ENCODE measurements at regions not wholly inside any gene's neighbourhood (a gene's known extent, or its start where the extent isn't known, plus 50 kb on each side); places are given as distances from the start of the nearest gene placed in this dataset.

GRCh38 chr5:86977190-86977589, 290.5 kb upstream of the RASA1 start:
- TF ChIP-seq CTCF (IDR thresholded peaks at IDR 0.05; ENCODE audit: low read depth, low read length) = no peak
- Histone ChIP-seq H3K9me3 (no peaks in the 10 kb centered on the region), H3K4me3 (ENCODE audit: low read depth, low read length) (no peak overlapping the region), H3K36me3 (no peaks in the 10 kb centered on the region), H3K4me1 (no peaks in the 10 kb centered on the region), H3K27me3 (no peaks in the 10 kb centered on the region; the same call in 1 of the 2 replicates)
- no peak for DNase-seq

DNA sequence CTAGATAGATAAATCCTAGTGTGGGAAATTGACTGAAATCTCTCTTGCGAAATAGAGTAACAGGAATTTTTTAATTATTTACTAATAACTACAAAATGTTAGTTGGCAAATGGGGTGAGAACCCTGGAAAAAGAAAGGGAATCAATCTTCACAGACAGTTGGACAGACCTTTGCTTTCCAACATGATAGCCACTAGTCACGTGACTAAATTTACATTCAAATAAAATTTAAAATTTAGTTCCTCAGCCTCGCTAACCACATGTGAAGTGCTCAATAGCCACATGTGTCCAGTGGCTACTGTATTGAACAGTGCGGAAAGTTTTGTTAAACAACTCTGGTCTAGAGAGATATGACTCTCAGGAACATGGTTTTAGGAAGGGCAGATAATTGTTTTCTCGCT, 289.9 kb upstream of the RASA1 start:
- no peaks in the 10 kb centered on the region; the same call in 1 of the 2 replicates for H3K27me3 ChIP-seq
- no peak for TF ChIP-seq CTCF (IDR thresholded peaks at IDR 0.05; ENCODE audit: low read depth, low read length)
- H3K36me3 ChIP-seq = no peaks in the 10 kb centered on the region
- no peaks in the 10 kb centered on the region for H3K4me1 ChIP-seq
- H3K4me3 ChIP-seq (ENCODE audit: low read depth, low read length) = no peak overlapping the region
- no peak for DNase-seq
- H3K9me3 ChIP-seq = no peaks in the 10 kb centered on the region

DNA sequence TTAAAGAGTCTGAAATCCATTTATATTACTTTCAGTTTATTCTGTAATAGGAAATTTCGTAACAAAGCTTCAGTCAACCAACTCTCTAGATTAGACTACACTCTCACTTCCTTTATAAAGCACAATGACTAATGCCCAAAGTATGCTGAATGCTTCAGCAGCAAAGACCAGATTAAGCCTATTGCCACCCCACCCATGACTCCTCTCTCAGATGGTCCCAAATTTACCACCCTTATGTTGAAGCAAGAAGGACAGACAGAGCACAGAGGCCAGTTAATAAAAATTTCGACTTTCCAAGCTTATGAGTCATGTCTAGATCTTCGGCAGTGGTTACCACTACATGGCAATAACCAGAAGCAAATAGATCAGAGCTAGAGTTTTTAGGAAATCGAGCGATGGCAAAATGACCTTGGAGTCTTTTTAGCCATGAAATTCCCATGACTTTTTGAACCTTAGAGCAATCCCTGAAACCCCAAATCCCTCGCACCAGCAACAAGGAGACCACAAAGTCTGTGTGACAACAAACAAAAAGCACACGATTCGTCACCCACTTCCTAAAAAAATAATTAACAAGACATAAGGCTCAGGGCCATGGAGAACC, 287.8 kb upstream of the RASA1 start:
- no peak for TF ChIP-seq CTCF (IDR thresholded peaks at IDR 0.05; ENCODE audit: low read depth, low read length)
- Histone ChIP-seq H3K4me1 (no peaks in the 10 kb centered on the region), H3K9me3 (no peaks in the 10 kb centered on the region), H3K36me3 (no peaks in the 10 kb centered on the region), H3K4me3 (ENCODE audit: low read depth, low read length) (no peak overlapping the region), H3K27me3 (no peaks in the 10 kb centered on the region)
- DNase-seq = no peak

GRCh38 chr5:86981898-86982297, 285.8 kb upstream of the RASA1 start:
- H3K4me1 ChIP-seq = no peaks in the 10 kb centered on the region
- no peak for TF ChIP-seq CTCF (IDR thresholded peaks at IDR 0.05; ENCODE audit: low read depth, low read length)

DNA sequence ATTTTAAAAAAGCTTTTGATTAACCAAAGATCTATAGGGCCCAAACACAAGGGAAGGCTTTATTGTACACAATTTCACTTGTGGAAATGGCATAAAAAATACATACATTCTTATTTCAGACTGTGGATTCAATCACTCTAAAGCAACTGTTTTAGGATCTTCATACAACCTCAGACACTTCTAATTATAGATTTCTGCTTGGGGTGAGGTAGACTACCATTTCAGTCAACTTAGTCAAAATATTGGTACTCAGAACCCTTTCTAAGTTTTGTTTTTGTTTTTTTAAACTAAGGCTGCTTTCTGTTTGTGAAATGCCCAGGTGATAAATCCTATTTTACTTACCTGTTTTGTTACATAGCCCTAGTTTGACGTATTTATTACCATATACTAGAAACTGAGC, 284.5 kb upstream of the RASA1 start:
- TF ChIP-seq CTCF (IDR thresholded peaks at IDR 0.05; ENCODE audit: low read depth, low read length) = no peak

More at GRCh38 chr5:86981898-86982297, 285.8 kb upstream of the RASA1 start:
- no peaks in the 10 kb centered on the region for H3K27me3 ChIP-seq
- no peaks in the 10 kb centered on the region for H3K36me3 ChIP-seq
- no peaks in the 10 kb centered on the region for H3K9me3 ChIP-seq
- DNase-seq = no peak
- H3K4me3 ChIP-seq (ENCODE audit: low read depth, low read length) = no peak overlapping the region

DNA sequence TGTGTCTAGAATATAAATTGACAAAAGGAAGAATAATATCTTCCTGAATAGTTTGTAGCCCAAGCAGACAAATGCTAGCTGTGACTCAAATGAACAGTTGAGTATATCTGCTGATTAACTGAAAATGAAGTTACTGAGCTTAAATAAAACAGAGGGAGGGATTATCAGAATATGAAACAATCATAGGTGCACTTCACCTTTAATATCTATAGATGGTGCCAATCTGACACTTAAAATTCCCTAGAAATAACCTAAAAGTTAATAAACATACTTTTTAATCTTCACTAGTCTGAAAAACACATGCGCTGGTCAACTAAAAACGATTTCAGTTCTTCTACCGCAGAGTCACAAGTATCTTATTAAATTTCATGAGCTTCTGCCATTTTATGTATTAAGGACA, 280.8 kb upstream of the RASA1 start:
- Histone ChIP-seq H3K4me1 (no peaks in the 10 kb centered on the region), H3K4me3 (ENCODE audit: low read depth, low read length) (no peak overlapping the region), H3K36me3 (no peaks in the 10 kb centered on the region), H3K27me3 (no peaks in the 10 kb centered on the region), H3K9me3 (no peaks in the 10 kb centered on the region)
- TF ChIP-seq CTCF (IDR thresholded peaks at IDR 0.05; ENCODE audit: low read depth, low read length) = no peak
- no peak for DNase-seq

More for the DNA sequence above, 284.5 kb upstream of the RASA1 start:
- no peaks in the 10 kb centered on the region for H3K36me3 ChIP-seq
- no peaks in the 10 kb centered on the region for H3K27me3 ChIP-seq
- no peaks in the 10 kb centered on the region for H3K4me1 ChIP-seq
- H3K4me3 ChIP-seq (ENCODE audit: low read depth, low read length) = no peak overlapping the region
- DNase-seq = no peak
- H3K9me3 ChIP-seq = no peaks in the 10 kb centered on the region
